GM12878 (cell line): ENCODE measurements at regions not wholly inside any gene's neighbourhood (a gene's known extent, or its start where the extent isn't known, plus 50 kb on each side); places are given as distances from the start of the nearest gene placed in this dataset.

ENCODE experiments used
- ATF7 ChIP-seq: fragments of 450-650 bp; IDR thresholded peaks from 2 replicates; pipeline ENCODE4 v1.6.1; 2016; ENCODE audit warnings: low read depth, mild to moderate bottlenecking
- BCL11A ChIP-seq: IDR thresholded peaks from 2 replicates; pipeline ENCODE4 v1.6.1; 2011; ENCODE audit warnings: low read depth, low read length
- CBFB ChIP-seq: IDR thresholded peaks from 2 replicates; pipeline ENCODE4 v1.6.1; 2016; ENCODE audit warnings: antibody characterized with exemption, low read depth
- CREM ChIP-seq: IDR thresholded peaks from 2 replicates; pipeline ENCODE4 v1.6.1; 2014; ENCODE audit warnings: antibody characterized with exemption, low read depth
- CTCF ChIP-seq, 3 experiments: IDR thresholded peaks in 2 of 3; conservative IDR thresholded peaks in 1 of 3; 2 replicates each; pipeline ENCODE4 v1.5.1; 2011; ENCODE audit warnings: low read depth in 3 of 3, low read length in 3 of 3, mild to moderate bottlenecking in 3 of 3, control low read depth in 2 of 3, moderate library complexity in 2 of 3, inconsistent platforms in 1 of 3, mixed read lengths in 1 of 3; ENCODE audit not compliant: control insufficient read depth in 2 of 3, insufficient read depth in 1 of 3; ENCODE audit errors: extremely low read depth in 1 of 3
- ELK1 ChIP-seq: IDR thresholded peaks from 2 replicates; pipeline ENCODE4 v1.6.1; 2012; ENCODE audit warnings: low read depth, low read length, improper control_type of control experiment
- EP300 ChIP-seq, 2 experiments: fragments of 150-350 bp in 1 of 2; IDR thresholded peaks; 2 replicates each; pipeline ENCODE4 v1.6.1; 2011 to 2012; ENCODE audit warnings: low read depth in 2 of 2, low read length in 2 of 2, borderline replicate concordance in 1 of 2, improper control_type of control experiment in 1 of 2, inconsistent platforms in 1 of 2; ENCODE audit not compliant: control insufficient read depth in 1 of 2
- FOXK2 ChIP-seq: fragments of 450-650 bp; IDR thresholded peaks from 2 replicates; pipeline ENCODE4 v1.6.1; 2017; ENCODE audit warnings: mild to moderate bottlenecking, moderate library complexity
- MTA2 ChIP-seq: fragments of 450-650 bp; IDR thresholded peaks from 2 replicates; pipeline ENCODE4 v1.6.1; 2016; ENCODE audit warnings: low read depth, mild to moderate bottlenecking, moderate library complexity
- NFIC ChIP-seq: IDR thresholded peaks from 2 replicates; pipeline ENCODE4 v1.6.1; 2012; ENCODE audit warnings: low read depth, mild to moderate bottlenecking, inconsistent platforms, low read length, moderate library complexity
- POLR2AphosphoS5 ChIP-seq: IDR thresholded peaks from 2 replicates; pipeline ENCODE4 v1.6.1; 2011; ENCODE audit warnings: mild to moderate bottlenecking, low read length, inconsistent platforms
- USF2 ChIP-seq: IDR thresholded peaks from 2 replicates; pipeline ENCODE4 v1.6.1; 2011; ENCODE audit warnings: low read depth, low read length, improper control_type of control experiment, borderline replicate concordance
- ZNF274 ChIP-seq: IDR thresholded peaks from one replicate; pipeline ENCODE4 v1.8.0; 2011; ENCODE audit not compliant: insufficient read length, insufficient read depth

- no peak for TF ChIP-seq ATF7
- TF ChIP-seq NFIC = no peak
- TF ChIP-seq EP300 (IDR thresholded peaks at IDR 0.05; ENCODE audit: borderline replicate concordance in 1 of 2, control insufficient read depth in 1 of 2, low read depth in 2 of 2, low read length in 2 of 2) = no peak
- no peak for TF ChIP-seq CTCF (IDR thresholded peaks at IDR 0.05 in 2 of 3, conservative IDR thresholded peaks at IDR 0.05 in 1 of 3; ENCODE audit: control insufficient read depth in 2 of 3, extremely low read depth in 1 of 3, insufficient read depth in 1 of 3, low read depth in 3 of 3, low read length in 3 of 3)
- no peak for TF ChIP-seq BCL11A
- no peak for TF ChIP-seq CREM
- TF ChIP-seq POLR2AphosphoS5 = no peak
- no peak for TF ChIP-seq FOXK2
- TF ChIP-seq MTA2 = no peak
- no peak for TF ChIP-seq ELK1
- no peak for TF ChIP-seq CBFB
- no peak for TF ChIP-seq ZNF274
- no peak for TF ChIP-seq USF2
Measured at GRCh38 chr2:204108781-204109295, 172.3 kb downstream of the ICOS start.
